OCI-LY7 (cell line): ENCODE measurements at regions not wholly inside any gene's neighbourhood (a gene's known extent, or its start where the extent isn't known, plus 50 kb on each side); places are given as distances from the start of the nearest gene placed in this dataset.

Experiments
- BruUV-seq: library from RNA; stranded (reverse); fragments of 400-500 nt; replicated peaks from 2 replicates; lab custom pipeline; 2021; lab: Mats Ljungman, UMichigan
- CTCF ChIA-PET: fragments of 300-600 bp; sonication (Branson Sonifier 250); formaldehyde crosslinking; loops from one replicate; lab custom pipeline; 2022; ENCODE audit warnings: antibody characterized with exemption; ENCODE audit not compliant: unreplicated experiment; lab: Charles Lee
- POLR2A ChIA-PET: fragments of 300-600 bp; sonication (Branson Sonifier 250); formaldehyde crosslinking; loops from one replicate; lab custom pipeline; 2022; ENCODE audit warnings: antibody characterized with exemption; lab: Charles Lee
- DNase-seq: peaks from one replicate; pipeline ENCODE4 v3.0.0-alpha.2; 2015; ENCODE audit warnings: low spot score
- H2AFZ ChIP-seq: fragments of 200-600 bp; sonication (generic), shearing (Covaris generic); 2 replicates; pipeline ENCODE4 v1.6.1; 2014; ENCODE audit warnings: mild to moderate bottlenecking, antibody characterized with exemption, low read length, moderate library complexity
- H3K27ac ChIP-seq: fragments of 200-600 bp; sonication (generic); 2 replicates; pipeline ENCODE4 v1.5.1; 2014; ENCODE audit warnings: mixed run types, low read depth, mild to moderate bottlenecking, moderate library complexity, low read length, inconsistent platforms; ENCODE audit not compliant: poor library complexity, severe bottlenecking
- H3K36me3 ChIP-seq: fragments of 200-600 bp; sonication (generic); 2 replicates; pipeline ENCODE4 v1.6.1; 2014; ENCODE audit warnings: mild to moderate bottlenecking, antibody characterized with exemption, low read length, moderate library complexity, mixed read lengths; ENCODE audit not compliant: insufficient read depth
- H3K4me1 ChIP-seq: fragments of 200-600 bp; sonication (generic); 2 replicates; pipeline ENCODE4 v1.5.1; 2014; ENCODE audit warnings: mild to moderate bottlenecking, low read length; ENCODE audit not compliant: insufficient read depth, poor library complexity, severe bottlenecking
- H3K4me2 ChIP-seq: fragments of 200-600 bp; sonication (generic); 2 replicates; pipeline ENCODE4 v1.6.1; 2014; ENCODE audit warnings: mild to moderate bottlenecking, low read length
- H3K4me3 ChIP-seq: fragments of 200-600 bp; sonication (generic); 2 replicates; pipeline ENCODE4 v1.5.1; 2014; ENCODE audit warnings: mild to moderate bottlenecking, low read depth, low read length; ENCODE audit not compliant: poor library complexity, severe bottlenecking
- H3K79me2 ChIP-seq: fragments of 200-600 bp; sonication (generic); 2 replicates; pipeline ENCODE4 v1.6.1; 2016; ENCODE audit warnings: low read depth, mild to moderate bottlenecking, low read length, moderate library complexity, mixed read lengths; ENCODE audit not compliant: insufficient read depth
- H3K9me2 ChIP-seq: fragments of 200-600 bp; sonication (generic); 2 replicates; pipeline ENCODE4 v1.6.1; 2016; ENCODE audit warnings: mild to moderate bottlenecking, low read length, mixed read lengths; ENCODE audit not compliant: insufficient read depth
- H3K9me3 ChIP-seq: fragments of 200-600 bp; sonication (generic); 2 replicates; pipeline ENCODE4 v1.6.1; 2014; ENCODE audit warnings: mild to moderate bottlenecking, mixed run types, low read length, mixed read lengths
- H4K20me1 ChIP-seq: fragments of 200-600 bp; sonication (generic); 2 replicates; pipeline ENCODE4 v1.6.1; 2014; ENCODE audit warnings: mild to moderate bottlenecking, antibody characterized with exemption, low read length, moderate library complexity, mixed read lengths; ENCODE audit not compliant: insufficient read depth
- CTCF ChIP-seq: fragments of 200-600 bp; sonication (generic); conservative IDR thresholded peaks from 2 replicates; pipeline ENCODE4 v1.5.1; 2014; ENCODE audit warnings: mild to moderate bottlenecking, antibody characterized with exemption, low read length, moderate library complexity, mixed read lengths
- EZH2phosphoT487 ChIP-seq: fragments of 200-600 bp; sonication (generic); IDR thresholded peaks from 2 replicates; pipeline ENCODE4 v1.6.1; 2018; ENCODE audit warnings: low read depth, borderline replicate concordance, mild to moderate bottlenecking, mixed run types, antibody characterized with exemption, low read length, moderate library complexity, mixed read lengths
- intact Hi-C: fragments of 100-400 bp; cut with micrococcal nuclease; formaldehyde crosslinking; loops from one replicate; pipeline ENCODE4 v1.10.0; 2022; ENCODE audit not compliant: unreplicated experiment

GRCh38 chr2:48183991-48184390, 130.5 kb upstream of the FOXN2 start:
- no peaks in the 10 kb centered on the region for H3K4me1 ChIP-seq
- intact Hi-C loops, result no loop called here
- H4K20me1 ChIP-seq, result no peaks in the 10 kb centered on the region
- no peaks in the 10 kb centered on the region for H3K36me3 ChIP-seq
- H3K9me3 ChIP-seq, result no peaks in the 10 kb centered on the region
- H2AFZ ChIP-seq, result no peak overlapping the region
- BruUV-seq, result no TSS peak
- H3K4me2 ChIP-seq, result no peak overlapping the region
- DNase-seq, result no peak
- H3K4me3 ChIP-seq, result no peak overlapping the region
- no peaks in the 10 kb centered on the region for H3K79me2 ChIP-seq
- TF ChIP-seq CTCF (no peak), EZH2phosphoT487 (no peak)
- CTCF ChIA-PET, result no interaction called here
- H3K27ac ChIP-seq, result no peak overlapping the region
- H3K9me2 ChIP-seq, result no peaks in the 10 kb centered on the region
- POLR2A ChIA-PET, result no interaction called here

DNA sequence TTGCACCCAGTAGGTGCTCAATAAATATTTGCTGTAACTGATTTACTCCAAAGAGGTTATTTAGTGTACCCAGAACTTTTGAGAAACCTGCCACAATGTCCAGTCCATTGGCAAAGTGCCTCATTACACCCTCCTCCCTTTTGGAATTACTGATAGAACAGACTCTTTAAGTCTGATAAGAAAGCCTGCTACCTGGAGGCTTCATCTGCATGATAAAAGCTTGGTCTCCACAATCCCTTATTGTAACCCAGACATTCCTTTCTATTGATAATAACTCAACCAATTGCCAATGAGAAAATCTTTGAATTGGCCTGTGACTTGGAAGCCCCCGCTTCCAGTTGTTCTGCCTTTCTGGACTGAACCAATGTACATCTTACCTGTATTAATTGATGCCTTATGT, 127.0 kb upstream of the FOXN2 start:
- CTCF ChIA-PET, result no interaction called here
- H3K9me3 ChIP-seq, result no peaks in the 10 kb centered on the region
- H4K20me1 ChIP-seq, result no peaks in the 10 kb centered on the region
- intact Hi-C loops, result no loop called here
- no peaks in the 10 kb centered on the region for H3K36me3 ChIP-seq
- H3K79me2 ChIP-seq, result no peaks in the 10 kb centered on the region
- H3K27ac ChIP-seq, result no peak overlapping the region
- no peaks in the 10 kb centered on the region for H3K9me2 ChIP-seq
- no peak overlapping the region for H2AFZ ChIP-seq
- POLR2A ChIA-PET, result no interaction called here
- H3K4me1 ChIP-seq, result no peaks in the 10 kb centered on the region
- no TSS peak for BruUV-seq
- no peak for DNase-seq
- H3K4me3 ChIP-seq, result no peak overlapping the region
- TF ChIP-seq EZH2phosphoT487 (no peak), CTCF (no peak)
- no peak overlapping the region for H3K4me2 ChIP-seq

DNA sequence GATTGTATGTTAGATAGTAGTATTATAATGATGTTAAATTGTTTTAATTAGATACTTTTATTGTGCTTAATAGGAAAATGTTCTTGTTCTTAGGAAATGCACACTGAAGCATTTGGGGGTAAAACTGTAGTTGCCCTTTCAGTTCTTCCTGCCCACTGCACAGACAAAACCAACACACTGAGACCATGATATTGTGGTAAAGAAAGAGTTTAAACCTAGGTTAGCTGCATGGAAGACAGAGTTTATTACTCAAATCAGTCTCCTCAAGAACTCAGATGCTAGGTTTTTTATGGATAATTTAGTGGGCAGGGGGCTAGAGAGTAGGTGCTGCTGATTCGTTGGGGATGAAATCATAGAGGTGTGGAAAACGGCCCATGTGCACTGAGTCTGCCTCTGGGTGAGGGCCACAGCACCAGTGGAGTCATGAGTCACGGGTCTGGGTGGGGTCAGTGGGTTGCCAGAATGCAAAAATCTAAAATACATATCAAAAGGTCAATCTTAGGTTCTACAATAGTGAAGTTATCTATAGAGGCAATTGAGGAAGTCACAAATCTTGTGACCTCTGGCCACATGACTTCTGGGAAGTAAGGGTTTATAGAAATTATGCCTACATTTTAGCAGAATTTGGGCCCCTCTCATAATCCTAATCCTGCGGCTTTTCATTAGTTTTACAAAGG, 124.8 kb upstream of the FOXN2 start:
- H3K4me2 ChIP-seq, result no peak overlapping the region
- no peak overlapping the region for H2AFZ ChIP-seq
- H3K4me3 ChIP-seq, result no peak overlapping the region
- no peaks in the 10 kb centered on the region for H3K79me2 ChIP-seq
- no peaks in the 10 kb centered on the region for H3K9me2 ChIP-seq
- ChIA-PET POLR2A (no interaction called here), CTCF (no interaction called here)
- BruUV-seq, result no TSS peak
- H3K36me3 ChIP-seq, result no peaks in the 10 kb centered on the region
- no peak for DNase-seq
- H4K20me1 ChIP-seq, result no peaks in the 10 kb centered on the region
- no peak overlapping the region for H3K27ac ChIP-seq
- H3K4me1 ChIP-seq, result no peaks in the 10 kb centered on the region
- TF ChIP-seq EZH2phosphoT487 (no peak), CTCF (no peak)
- no peaks in the 10 kb centered on the region for H3K9me3 ChIP-seq
- intact Hi-C loops, result no loop called here
